ENCODE measurements at regions not wholly inside any gene's neighbourhood (a gene's known extent, or its start where the extent isn't known, plus 50 kb on each side); places are given as distances from the start of the nearest gene placed in this dataset.

DNA sequence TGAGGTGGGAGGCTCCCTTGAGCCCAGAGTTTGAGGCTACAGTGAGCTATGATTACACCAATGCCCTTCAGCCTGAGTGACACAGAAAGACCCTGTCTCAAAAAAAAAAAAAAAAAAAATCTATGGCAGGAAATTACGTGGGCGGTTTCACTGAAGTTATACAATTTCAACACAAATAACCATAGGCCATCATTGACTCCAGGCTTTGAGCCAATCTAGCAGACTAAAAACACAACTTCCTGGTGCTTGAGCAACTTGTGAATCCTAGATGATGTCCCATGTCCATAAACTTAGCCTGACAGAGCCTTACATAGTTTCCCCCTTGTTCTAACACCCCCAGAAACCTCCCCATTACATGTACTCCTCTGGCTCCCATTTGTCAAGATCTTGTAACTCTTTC lies 131.8 kb downstream of the QRSL1 start:
- Histone ChIP-seq H3K27me3 (peaks cover 21% of the 10 kb centered on the region), H3K4me3 (ENCODE audit: low read depth, low read length) (no peak overlapping the region), H3K4me1 (no peaks in the 10 kb centered on the region), H3K9me3 (no peaks in the 10 kb centered on the region; the same call in 1 of the 2 replicates), H3K36me3 (no peaks in the 10 kb centered on the region)
- DNase-seq: no peak
- TF ChIP-seq, protein P1, sequence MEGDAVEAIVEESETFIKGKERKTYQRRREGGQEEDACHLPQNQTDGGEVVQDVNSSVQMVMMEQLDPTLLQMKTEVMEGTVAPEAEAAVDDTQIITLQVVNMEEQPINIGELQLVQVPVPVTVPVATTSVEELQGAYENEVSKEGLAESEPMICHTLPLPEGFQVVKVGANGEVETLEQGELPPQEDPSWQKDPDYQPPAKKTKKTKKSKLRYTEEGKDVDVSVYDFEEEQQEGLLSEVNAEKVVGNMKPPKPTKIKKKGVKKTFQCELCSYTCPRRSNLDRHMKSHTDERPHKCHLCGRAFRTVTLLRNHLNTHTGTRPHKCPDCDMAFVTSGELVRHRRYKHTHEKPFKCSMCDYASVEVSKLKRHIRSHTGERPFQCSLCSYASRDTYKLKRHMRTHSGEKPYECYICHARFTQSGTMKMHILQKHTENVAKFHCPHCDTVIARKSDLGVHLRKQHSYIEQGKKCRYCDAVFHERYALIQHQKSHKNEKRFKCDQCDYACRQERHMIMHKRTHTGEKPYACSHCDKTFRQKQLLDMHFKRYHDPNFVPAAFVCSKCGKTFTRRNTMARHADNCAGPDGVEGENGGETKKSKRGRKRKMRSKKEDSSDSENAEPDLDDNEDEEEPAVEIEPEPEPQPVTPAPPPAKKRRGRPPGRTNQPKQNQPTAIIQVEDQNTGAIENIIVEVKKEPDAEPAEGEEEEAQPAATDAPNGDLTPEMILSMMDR (IDR thresholded peaks at IDR 0.05; ENCODE audit: low read depth, low read length): no peak

DNA sequence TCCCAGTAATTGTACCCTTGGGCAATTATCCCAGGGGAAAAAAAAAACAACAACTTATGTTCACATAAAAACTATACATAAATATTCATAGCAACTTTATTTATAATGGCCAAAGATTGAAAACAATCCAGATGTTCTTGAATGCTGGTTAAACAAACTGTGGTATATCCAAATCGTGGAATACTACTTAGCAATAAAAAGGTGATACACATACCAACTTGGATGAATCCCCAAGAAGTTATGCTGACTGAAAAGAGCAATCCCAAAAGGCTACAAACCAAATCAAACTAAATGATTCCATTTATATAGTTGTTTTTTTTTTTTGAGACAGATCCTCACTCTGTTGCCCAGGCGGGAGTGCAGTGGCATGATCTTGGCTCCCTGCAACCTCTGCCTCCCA lies 129.7 kb downstream of the QRSL1 start:
- Histone ChIP-seq H3K27me3 (peaks cover 6% of the 10 kb centered on the region), H3K9me3 (no peaks in the 10 kb centered on the region; the same call in 1 of the 2 replicates), H3K36me3 (no peaks in the 10 kb centered on the region), H3K4me1 (no peaks in the 10 kb centered on the region), H3K4me3 (ENCODE audit: low read depth, low read length) (no peak overlapping the region)
- no peak for DNase-seq
- TF ChIP-seq, protein P1 (IDR thresholded peaks at IDR 0.05; ENCODE audit: low read depth, low read length): no peak

DNA sequence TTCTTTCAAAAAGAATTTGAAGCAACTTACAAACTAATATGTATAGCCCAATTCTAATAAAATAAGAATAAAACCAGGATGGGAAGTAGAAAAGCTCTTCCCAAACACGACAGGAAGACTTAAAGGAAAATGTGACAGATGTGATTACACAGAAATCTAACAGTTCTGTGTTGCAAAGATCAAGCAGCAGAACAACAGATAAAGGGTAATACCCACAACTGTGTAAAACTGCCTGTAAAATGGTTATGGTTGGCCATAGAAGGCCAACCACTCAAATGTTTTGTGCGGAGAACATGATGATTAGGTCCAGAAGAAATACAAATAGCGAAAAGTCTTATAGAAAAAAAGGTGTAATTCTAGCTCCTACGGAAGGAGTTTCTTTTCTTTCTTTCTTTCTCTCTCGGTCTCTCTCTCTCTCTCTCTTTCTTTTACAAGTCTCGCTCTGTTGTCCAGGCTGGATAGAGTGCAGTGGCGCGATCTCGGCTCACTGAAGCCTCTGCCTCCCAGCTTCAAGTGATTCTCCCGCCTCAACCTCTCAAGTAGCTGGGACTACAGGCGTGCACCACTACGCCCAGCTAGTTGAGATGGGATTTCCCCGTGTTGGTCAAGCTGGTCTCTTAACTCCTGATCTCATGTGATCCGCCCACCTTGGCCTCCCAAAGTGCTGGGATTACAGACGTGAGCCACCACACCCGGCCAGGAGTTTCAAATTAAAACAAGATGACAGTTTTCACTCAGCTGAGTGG lies 128.5 kb downstream of the QRSL1 start:
- H3K36me3 ChIP-seq: no peaks in the 10 kb centered on the region
- H3K9me3 ChIP-seq: no peaks in the 10 kb centered on the region; the same call in 1 of the 2 replicates
- H3K27me3 ChIP-seq: no peaks in the 10 kb centered on the region
- DNase-seq: no peak
- TF ChIP-seq, protein P1 (IDR thresholded peaks at IDR 0.05; ENCODE audit: low read depth, low read length): no peak
- no peak overlapping the region for H3K4me3 ChIP-seq (ENCODE audit: low read depth, low read length)
- H3K4me1 ChIP-seq: no peaks in the 10 kb centered on the region

DNA sequence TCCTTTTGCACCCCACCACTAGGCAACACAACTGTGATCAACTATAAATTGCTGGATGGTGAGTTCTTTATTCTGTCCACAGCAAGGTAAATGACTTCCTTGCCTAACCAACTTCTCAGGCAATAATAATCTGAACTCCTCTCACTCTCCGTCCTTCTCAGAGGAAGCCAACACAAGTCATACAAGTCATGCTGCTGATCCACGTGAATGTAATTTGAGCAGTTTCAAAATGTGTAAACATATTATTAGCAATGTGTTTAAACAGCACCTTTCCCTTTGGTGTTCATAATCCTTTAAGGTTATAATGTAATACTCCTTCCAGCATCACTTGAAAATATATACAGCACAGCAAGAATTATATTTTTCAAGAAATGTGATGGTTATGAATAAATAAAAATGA lies 127.9 kb downstream of the QRSL1 start:
- TF ChIP-seq, protein P1 (IDR thresholded peaks at IDR 0.05; ENCODE audit: low read depth, low read length): no peak
- H3K9me3 ChIP-seq: no peaks in the 10 kb centered on the region; the same call in 1 of the 2 replicates
- H3K4me3 ChIP-seq (ENCODE audit: low read depth, low read length): no peak overlapping the region
- H3K4me1 ChIP-seq: no peaks in the 10 kb centered on the region
- H3K27me3 ChIP-seq: no peaks in the 10 kb centered on the region
- H3K36me3 ChIP-seq: no peaks in the 10 kb centered on the region
- DNase-seq: no peak

DNA sequence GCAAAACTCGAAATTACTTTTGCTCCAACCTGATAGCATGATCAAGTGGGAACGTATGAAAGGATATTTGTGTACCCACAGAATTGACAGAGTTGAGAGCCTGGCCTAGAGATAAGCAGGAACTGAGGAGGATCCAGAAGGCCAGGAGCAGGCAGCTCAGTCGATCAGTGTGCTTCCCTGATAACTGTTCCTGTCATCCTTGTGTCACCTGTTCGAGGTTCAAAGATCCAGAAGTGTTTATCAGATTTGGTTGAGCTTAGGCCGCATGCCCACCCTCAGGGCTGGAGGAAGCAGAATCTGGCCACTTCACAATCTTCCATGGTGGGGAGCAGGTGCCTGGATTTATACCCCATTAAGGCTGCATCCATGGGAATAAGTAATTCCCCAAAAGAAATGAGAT lies 124.8 kb downstream of the QRSL1 start:
- Histone ChIP-seq H3K36me3 (no peaks in the 10 kb centered on the region), H3K4me3 (ENCODE audit: low read depth, low read length) (no peak overlapping the region), H3K4me1 (no peaks in the 10 kb centered on the region; the same call in 1 of the 2 replicates), H3K9me3 (no peaks in the 10 kb centered on the region), H3K27me3 (no peaks in the 10 kb centered on the region)
- TF ChIP-seq, protein P1 (IDR thresholded peaks at IDR 0.05; ENCODE audit: low read depth, low read length): no peak
- no peak for DNase-seq

DNA sequence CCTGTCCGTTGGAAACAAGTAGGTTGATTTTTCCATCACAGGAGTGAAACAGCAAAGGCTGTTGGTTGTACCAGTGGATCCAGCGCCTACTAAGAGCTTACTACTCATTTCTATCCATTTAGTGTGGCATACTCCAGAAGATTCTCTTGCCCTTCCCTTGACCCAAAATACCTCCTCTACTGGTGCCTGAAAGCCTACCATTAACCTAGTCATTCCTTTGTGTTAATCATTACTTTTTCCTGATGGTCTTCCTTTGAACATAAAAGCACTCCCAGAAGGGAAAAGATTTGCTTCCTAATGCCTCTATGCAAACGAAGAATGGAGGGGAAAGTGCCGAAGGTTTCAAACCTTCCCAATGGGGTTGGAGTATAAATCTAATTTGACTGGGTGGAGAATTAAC lies 123.3 kb downstream of the QRSL1 start:
- TF ChIP-seq, protein P1 (IDR thresholded peaks at IDR 0.05; ENCODE audit: low read depth, low read length): no peak
- H3K4me1 ChIP-seq: no peaks in the 10 kb centered on the region; the same call in 1 of the 2 replicates
- no peak overlapping the region for H3K4me3 ChIP-seq (ENCODE audit: low read depth, low read length)
- no peak for DNase-seq
- no peaks in the 10 kb centered on the region for H3K27me3 ChIP-seq
- no peaks in the 10 kb centered on the region for H3K9me3 ChIP-seq
- no peaks in the 10 kb centered on the region for H3K36me3 ChIP-seq

All from BE2C (cell line).